GM21737 (cell line): ENCODE measurements at regions not wholly inside any gene's neighbourhood (a gene's known extent, or its start where the extent isn't known, plus 50 kb on each side); places are given as distances from the start of the nearest gene placed in this dataset.

Source experiments
- ATAC-seq: cut with Tn5 transposase; IDR thresholded peaks from one replicate; pipeline ENCODE4 v1.9.1; 2021; ENCODE audit warnings: mild to moderate bottlenecking, moderate library complexity; ENCODE audit not compliant: unreplicated experiment

DNA sequence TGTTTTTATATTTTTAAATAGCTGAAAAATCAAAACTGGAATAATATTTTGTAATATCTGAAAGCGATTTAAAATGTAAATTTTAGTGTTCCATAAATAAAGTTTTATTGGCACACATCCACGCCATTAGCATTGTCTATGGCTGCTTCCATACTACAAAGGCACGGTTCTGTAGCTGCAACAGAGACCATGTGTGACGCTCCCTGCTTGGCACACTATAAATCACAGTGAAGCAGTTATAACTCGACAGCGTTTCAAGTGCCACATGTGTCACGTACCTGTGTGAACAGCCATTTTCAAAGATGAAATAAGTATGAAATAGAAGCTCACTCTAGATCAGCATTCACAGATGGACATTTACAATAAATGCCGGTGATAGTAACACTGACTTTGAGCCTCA lies 810.1 kb upstream of the WWC1 start:
- no peak for ATAC-seq

DNA sequence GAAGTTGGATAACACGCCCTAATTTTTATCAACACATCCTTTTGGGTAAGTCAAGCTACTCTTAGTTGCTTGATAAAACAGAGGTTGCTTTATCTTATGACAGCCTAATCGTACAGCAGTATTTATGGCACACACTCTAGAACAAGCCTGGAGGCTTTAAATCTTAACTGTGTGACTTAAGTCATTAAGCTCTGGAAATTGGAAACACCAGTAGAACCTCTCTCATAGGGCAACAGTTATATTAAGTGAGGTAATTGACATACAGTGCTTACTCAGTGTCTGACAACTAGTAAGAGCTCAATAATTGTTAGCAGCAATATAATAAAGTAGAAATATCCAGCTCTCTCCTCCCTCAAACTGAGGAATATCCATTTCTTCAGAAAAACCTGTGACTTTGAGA lies 808.9 kb upstream of the WWC1 start:
- no peak for ATAC-seq

DNA sequence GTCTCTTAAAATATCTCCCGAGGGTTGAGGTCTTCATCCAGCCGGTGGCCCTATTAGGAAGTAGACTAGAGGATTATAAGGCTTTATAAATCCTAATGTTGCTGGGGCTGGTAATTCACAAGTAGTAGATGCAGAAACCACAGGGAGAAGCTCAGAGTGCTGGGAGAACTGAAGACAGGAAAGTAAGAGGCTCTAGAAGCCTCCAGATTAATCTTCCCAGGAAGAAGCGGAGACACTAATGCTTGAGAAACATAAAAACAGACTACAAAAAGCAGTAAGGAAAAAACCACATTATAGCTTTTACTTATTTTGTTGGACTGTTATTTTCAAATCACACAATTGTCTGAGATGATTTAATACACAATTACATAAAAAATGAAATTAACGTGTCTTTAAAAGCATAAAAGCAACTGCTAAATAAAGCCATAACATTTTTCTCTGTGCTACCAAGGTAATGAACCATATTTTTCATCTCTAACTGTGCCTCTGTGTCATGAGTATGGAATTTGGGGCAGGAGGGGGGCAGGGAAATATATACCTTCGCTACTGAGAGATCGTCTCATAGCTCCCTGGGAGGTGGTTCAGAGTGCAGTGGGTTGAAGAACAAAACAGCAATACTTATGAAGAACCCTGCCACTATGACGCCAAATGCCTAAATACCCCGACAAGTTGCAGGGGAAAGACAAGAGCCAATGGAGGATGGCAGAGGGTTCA lies 806.2 kb upstream of the WWC1 start:
- no peak for ATAC-seq

DNA sequence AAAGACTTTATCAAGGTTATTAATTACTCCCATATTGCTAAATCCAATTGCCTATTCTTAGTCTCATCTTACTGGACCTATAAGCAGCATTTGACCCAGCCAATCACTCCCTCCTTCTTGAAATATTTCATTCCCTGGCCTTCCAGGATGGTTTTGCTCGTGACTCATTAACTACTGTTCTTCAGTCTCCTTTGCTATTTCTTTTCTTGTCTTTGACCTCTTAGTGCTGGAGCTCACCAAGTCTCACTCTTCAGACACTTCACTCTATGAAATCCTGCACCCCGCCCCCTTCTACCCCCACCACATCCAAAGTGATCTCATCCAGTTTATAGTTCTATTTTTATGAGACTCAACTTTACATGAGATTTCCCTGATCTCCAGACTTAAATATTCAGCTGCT lies 803.1 kb upstream of the WWC1 start:
- no peak for ATAC-seq

DNA sequence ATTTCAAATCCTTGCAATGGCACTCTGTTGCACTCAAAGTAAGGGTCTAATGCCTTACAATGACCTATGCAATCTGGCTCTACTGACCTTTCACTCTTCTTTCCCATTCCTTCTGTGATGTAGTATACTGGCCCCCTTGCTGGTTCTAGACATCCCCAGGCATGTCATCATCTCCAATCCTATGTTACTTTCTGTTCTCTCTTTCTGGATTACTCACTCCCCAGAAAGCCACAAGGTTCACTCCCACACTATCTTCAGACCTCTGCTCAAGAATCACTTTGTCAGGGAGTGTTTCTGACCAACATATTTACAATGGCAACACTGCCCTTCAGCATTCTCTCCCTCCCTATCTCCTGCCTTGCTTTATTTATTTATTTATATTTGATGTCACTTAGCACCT lies 802.2 kb upstream of the WWC1 start:
- no peak for ATAC-seq

DNA sequence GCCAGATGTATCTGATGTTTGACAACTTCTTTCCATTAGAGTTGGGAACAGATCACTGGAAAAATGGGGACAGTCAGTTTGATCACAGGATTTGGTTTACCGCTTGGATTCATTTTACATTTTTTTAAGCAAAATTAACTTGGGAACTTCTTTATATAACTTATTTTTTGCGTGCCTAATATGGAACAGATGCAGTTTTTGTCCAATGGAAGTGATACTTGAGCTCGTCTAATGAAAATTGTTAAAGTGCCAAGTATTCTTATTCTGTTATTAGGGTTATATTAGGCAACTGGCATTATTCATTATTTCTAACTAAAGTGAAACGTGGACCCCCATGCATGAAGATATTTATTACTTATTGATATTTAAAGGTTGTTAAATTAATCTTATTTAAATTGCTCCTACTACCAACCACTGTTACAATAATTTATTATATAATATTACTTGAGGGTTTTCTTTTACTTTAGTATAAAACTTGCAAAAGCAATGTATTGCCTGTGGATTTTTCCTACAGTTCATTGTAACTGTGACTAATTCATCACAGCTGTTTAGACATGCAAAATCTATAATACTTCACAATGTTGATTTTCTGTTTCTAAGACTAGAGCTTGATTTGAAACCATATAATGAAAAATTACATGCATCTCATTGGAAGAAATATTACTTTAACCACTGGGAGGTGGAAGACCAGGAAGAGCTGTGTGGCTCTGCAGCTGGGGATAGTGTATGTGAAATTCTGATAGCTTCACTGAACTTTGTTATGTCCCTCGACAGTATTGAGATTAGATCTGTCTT lies 787.3 kb upstream of the WWC1 start:
- ATAC-seq, result no peak

DNA sequence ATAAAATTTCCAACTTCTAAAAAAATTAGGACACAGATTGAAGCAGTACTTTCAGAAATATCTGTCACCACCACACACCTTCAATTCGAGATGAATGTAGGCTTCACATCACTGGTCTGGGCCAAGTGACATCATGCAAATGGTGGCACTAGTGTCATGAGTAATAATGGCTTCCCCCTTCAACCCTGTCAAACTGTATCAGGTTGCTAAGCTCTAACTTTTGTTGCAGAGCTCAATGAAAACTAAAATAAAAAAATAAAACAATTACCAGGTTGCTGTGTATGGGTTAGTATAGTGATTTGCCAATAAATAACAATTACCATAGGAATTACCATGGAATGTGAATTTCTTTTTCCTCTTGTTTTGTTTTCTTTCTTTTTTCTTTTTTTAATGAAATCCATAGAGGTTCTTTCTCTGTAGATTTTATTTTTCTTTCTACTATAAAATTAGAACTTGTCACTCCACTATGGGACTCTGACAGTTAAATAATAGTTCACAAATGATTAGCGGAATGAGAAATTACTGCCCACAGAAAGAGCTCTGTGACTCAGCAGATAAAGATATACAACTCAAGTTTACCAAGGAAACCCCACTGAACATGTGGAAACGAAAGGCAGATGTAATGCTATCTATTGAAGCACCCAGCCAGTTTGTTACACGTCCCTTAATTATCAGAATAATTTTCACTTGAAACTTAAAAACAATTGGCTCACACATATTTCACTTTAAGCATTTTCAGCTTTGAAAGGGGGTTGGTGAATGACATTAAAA lies 783.8 kb upstream of the WWC1 start:
- no peak for ATAC-seq

DNA sequence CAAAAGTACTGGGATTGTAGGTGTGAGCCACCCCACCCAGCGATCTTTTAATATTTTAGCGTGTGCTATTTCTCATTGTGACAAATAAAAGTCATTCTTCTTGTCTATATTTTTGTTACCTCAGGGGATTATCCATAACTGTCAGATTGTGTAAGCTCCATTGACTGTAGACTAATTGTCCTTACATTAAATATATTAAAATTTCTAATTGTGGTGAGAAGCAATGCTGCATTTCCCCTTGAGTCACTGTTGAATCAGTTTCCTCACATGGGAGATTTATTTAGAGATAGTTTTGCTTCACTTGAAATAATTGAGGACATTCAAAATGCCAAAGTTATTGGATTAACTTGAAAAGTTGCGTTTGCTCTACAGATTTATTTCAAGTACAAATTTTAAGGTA lies 782.4 kb upstream of the WWC1 start:
- no peak for ATAC-seq

DNA sequence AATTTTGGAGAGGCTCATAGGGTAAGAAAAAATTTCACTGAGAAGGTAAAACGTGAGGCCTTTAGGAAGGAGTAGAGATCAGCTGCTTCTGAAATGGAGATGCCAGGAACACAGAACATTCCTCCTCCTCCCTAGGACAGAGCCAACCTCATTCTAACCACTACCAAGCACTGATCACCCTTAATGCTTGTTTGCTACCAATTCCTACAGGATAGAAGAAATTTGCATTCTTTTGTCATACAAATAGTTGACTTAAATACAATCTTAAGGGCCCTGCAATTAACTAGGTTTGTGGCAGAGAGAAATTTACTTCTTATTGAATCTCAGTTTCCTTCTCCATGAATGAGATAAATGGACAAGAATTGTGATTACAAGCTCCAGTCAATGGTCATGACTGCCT lies 780.2 kb upstream of the WWC1 start:
- ATAC-seq, result no peak

DNA sequence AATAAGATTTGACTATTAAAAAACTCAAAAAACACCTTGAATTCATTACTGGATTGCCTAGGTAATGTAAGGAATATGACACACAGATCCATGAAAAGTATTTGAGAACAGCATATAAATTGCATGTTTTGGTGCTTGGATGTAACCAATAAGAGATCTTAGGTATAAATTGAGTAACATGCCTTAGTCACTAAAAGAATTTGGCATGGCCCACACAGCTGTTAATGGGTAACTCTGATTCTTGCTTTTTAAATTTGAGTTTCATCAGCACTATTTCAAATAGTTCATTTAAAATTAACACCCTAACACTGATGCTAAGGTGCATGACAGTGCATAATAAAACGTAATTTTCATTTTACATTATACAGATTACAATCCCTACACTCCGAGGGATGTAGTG lies 779.3 kb upstream of the WWC1 start:
- no peak for ATAC-seq

DNA sequence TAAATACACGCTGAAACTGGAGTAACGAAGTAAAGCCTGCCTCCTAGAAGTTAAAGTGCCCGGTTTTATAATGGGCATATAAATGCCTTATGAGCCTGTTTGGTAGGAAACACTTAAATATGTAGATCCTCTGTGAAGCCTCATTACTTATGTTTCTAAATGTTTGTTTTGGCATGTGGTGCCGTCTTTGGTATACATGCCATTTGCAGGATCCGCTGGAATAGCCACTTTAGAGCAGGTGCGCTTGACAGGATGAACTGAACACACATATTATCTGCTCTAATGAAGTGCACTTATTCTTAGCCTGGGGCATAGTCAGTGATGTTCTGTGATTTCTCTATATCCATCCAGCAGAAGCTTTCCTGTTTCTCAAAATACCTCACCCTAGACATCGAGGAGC lies 778.1 kb upstream of the WWC1 start:
- ATAC-seq, result no peak

DNA sequence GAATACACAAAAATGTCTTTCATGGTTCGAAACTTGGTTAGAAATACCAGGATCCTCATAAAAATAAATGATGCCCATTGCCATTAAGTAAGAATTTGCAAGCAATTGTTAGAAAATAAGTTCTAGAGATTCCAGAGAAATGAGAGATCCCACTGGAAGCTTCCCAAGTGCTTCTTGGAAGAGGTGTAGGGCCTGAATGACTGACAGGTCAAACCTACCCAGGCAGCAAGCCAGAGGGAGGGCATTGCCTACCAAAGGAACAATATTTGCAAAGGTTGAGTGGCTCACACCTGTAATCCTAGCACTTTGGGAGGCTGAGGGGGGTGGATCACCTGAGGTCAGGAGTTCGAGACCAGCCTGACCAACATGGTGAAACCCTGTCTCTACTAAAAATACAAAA lies 777.0 kb upstream of the WWC1 start:
- no peak for ATAC-seq

DNA sequence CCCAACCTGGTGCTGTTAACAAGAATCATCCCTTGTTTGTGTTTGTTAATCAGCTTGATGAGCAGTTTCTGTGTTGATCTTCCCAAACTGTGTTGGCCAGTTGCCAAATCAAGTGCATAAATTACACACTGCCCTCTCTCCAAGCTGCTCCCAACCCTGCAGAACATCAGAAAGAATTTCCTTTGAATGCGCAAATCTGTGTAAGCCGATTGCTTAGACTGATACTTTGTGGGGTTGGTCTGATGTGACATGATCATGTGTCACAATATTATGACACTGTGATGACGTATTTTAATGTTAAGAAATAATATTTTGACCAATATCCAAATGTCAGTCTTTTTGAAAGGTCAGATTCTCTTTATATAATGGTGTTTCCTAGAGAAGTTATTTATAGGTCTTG lies 766.4 kb upstream of the WWC1 start:
- no peak for ATAC-seq

DNA sequence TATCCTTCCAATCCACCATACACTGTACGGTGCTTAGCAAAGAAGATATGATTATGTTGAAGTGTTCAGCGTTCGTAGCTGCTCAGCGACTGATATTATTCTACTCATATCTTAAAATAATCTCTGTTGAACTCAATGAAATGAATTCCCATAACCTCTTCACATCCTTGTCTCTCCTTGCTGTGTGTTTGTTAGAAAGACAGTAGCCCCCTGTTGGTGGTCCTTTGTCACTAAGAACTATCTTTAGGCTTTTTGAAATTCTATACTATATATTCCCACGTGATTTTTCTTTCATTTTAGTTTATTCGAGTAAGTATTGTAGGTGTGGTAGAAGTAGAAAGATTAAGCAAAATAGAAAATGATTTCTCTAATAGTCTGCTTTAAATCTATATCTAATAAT lies 762.8 kb upstream of the WWC1 start:
- no peak for ATAC-seq

DNA sequence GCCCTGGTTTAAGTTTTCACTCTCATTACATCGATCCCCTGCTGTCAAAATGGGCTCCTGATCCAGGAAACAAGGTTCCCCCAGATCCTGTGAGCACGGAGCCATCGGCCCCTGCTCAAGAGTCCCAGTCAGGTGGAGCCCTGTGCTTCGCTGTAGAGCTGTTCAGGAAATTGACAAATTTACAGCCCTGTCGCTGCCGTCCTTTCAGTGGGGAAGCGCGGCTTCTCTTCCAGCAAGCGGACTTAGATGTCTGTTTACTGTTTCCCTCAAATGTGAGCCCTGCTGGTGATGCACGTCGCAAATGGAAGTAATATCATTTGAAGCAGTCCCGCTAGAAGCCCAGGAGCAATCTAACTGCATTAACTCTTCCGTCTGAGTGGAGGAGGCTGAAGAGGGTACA lies 760.9 kb upstream of the WWC1 start:
- no peak for ATAC-seq

DNA sequence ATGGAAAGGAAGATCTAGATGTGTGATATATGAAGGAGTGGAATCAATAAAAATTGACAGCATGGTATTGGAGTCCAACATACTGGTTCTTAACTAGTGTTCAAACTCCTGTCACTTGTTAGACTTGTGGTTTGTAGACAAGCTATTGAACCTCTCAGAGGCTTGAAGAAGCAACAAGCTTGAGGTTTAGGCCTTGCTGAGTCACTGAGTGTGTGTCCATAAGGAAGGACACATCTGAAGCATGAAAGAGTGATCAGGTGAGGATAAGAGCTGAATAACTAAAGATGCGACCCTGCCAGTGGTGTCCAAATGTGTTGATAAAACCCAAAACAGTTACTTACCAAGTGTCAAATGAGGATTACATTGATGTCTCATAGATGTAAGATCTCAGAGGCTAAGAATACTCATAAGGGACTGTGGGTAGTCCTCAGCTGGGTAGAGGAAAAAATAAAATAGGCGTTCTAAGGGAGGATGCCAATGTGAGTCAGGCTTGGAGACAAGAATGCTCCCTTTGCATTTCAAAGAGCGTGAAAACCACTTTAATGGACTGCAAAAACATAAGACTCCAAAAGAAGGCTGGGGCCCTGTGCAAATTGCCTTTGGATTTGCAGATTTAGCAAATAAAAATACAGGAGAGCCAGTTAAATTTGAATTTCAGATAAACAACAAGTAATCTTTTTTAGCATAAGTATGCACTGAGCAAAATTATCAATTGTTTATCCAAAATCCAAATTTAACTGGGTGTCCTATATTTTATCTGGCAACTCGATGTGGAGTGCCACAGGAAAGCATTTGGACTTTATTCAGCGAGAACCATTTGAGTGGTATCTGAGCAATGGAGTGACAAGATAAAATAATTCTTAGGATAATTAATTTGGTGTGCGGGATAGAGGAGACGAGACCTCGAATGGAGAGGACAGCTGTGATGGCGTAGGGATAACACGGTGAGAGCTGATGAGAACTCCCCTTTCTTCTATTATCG lies 757.3 kb upstream of the WWC1 start:
- no peak for ATAC-seq

DNA sequence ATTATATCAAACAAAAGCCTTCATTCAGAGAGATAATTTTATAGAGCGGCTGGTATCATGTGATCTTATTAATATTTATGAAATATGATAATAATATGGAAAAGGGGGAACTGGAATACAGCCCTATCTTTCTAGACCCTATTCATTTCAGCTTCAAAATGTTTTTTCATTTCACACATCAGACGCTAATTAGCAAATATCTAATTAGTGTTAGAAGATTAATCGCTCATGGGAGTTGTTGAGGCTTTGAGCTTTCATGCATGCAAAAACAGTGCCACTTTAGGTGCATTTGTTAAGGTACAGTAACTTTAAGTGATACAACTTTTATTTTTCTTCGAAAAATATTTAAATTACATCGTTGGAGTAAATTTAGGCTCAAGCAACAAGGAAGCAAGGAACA lies 751.7 kb upstream of the WWC1 start:
- ATAC-seq, result no peak

DNA sequence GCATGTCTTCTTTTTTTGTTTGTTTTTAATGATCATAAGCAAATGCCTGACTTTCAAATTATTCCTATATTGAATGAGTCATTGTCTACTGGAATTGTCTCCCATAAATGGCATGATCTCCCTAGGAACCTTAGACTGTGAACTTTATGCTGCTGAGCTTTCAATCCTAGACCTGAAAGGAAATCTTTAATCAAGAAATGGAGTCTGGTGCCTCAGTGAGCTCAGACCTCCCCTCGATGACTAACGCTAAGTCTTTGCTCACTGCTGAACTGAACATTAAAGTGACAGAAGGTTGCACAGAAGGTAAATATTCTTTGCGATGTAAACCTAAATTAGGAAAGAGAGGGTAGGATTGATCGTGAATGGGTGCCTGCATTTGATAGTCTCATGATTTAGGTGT lies 745.2 kb upstream of the WWC1 start:
- no peak for ATAC-seq

DNA sequence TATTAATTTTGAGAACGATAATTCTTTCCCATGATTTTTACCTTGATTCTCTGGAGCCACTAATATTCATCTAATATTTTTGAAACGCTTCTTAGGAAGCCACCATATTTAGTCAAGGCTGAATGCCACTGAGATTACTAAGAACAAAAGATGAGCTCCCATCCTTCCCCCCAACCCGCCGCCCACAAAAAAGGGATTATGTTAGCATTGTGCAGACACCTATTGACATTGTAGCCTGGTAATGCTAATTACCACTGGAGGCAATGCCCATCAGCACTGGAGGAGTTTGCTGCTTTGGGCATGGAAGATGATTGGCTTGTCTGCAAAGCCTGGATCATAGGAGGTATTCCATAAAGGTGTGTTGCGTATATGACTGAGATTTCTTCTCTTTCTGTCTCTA lies 739.1 kb upstream of the WWC1 start:
- ATAC-seq, result no peak

DNA sequence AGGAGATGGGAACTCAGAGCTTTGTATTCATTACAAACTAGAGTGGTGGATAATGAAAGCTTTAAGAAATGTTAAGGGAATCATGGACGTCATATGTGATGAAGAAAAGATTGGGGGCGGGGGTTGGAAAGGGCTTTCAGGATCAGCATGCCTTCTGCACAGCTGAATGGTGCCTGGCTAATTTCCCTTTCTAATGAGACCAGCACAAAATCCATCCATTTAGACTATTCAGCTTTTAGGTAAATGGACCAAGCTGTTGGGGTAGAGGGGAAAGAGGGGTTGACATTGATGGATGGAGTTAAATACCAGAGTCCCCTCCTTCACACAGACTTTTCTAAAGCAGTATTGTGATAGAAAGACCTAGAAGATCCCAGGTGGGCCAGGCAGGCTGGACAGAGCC lies 737.9 kb upstream of the WWC1 start:
- no peak for ATAC-seq
